Retinal pigment epithelial cell (primary cell): ENCODE measurements at regions not wholly inside any gene's neighbourhood (a gene's known extent, or its start where the extent isn't known, plus 50 kb on each side); places are given as distances from the start of the nearest gene placed in this dataset.

Experiments used
- DNase-seq: peaks from one replicate; pipeline ENCODE4 v3.0.0-alpha.2; 2010; ENCODE audit warnings: low read depth
- H3K4me3 ChIP-seq: 2 replicates; pipeline ENCODE4 v1.5.1; 2011; ENCODE audit warnings: mild to moderate bottlenecking, low read length, control low read depth, moderate library complexity
- TF ChIP-seq, protein P1 (sequence below): conservative IDR thresholded peaks from 2 replicates; pipeline ENCODE4 v1.5.1; 2011; ENCODE audit warnings: low read depth, low read length, control low read depth, inconsistent platforms

DNA sequence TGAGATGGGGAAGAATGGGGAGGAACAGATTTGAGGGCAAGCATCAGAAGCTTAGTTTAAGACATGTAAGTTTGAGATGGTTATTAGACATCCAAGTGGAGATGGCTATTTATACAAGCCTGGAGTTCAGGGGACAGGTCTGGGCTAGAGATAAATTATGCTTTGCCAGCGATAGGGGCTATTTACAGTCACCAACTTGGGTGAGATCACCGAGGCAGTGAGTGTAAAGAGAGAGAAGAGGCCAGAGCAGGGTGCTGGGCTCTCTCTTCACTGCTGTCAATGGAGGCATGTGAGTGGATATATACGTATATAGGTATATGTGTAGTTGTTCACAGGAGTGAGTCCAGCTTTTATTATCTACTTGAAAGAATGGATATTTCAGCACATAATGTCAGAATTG is 81.0 kb downstream of the QPCT start:
- TF ChIP-seq, protein P1, sequence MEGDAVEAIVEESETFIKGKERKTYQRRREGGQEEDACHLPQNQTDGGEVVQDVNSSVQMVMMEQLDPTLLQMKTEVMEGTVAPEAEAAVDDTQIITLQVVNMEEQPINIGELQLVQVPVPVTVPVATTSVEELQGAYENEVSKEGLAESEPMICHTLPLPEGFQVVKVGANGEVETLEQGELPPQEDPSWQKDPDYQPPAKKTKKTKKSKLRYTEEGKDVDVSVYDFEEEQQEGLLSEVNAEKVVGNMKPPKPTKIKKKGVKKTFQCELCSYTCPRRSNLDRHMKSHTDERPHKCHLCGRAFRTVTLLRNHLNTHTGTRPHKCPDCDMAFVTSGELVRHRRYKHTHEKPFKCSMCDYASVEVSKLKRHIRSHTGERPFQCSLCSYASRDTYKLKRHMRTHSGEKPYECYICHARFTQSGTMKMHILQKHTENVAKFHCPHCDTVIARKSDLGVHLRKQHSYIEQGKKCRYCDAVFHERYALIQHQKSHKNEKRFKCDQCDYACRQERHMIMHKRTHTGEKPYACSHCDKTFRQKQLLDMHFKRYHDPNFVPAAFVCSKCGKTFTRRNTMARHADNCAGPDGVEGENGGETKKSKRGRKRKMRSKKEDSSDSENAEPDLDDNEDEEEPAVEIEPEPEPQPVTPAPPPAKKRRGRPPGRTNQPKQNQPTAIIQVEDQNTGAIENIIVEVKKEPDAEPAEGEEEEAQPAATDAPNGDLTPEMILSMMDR = no peak
- H3K4me3 ChIP-seq = no peak overlapping the region
- DNase-seq = no peak

DNA sequence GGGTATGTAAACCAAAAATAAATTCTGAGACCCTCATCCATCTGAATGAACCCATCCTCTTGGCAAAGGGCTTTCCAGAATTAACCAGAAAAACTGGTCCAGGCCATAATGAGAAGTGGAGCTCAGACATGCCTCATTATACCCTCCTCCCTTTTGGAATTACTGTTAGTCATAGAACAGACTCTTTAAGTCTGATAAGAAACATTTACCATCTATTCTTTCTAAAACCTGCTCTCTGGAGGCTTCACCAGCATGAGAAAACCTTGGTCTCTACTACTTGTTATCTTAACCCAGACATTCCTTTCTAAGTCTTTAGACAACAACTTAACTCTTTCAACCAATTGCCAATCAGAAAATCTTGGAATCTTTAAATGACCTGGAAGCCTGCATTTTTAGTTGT is 82.8 kb downstream of the QPCT start:
- TF ChIP-seq, protein P1 = no peak
- no peak for DNase-seq

DNA sequence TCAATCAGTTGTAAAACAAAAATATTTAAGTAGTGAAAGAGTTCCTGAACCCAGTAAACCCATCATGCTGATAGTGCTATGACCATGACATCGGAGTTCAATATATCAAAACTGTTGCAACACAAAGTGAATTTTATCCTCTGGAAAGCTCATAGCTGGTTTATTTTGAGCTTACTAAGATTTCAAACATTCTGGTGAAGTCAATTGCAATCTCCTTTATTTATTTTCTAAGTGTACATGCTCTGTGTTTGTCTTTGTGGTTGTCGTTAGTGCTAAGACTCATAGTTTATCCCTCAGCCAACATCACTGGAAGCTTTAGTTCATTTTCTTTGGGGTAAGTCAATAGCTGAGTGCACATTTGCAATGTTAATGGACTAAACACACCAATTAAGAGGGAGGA is 91.9 kb downstream of the QPCT start:
- TF ChIP-seq, protein P1 = no peak
- no peak overlapping the region for H3K4me3 ChIP-seq
- no peak for DNase-seq

More for the DNA sequence above, 82.8 kb downstream of the QPCT start:
- H3K4me3 ChIP-seq = no peak overlapping the region

DNA sequence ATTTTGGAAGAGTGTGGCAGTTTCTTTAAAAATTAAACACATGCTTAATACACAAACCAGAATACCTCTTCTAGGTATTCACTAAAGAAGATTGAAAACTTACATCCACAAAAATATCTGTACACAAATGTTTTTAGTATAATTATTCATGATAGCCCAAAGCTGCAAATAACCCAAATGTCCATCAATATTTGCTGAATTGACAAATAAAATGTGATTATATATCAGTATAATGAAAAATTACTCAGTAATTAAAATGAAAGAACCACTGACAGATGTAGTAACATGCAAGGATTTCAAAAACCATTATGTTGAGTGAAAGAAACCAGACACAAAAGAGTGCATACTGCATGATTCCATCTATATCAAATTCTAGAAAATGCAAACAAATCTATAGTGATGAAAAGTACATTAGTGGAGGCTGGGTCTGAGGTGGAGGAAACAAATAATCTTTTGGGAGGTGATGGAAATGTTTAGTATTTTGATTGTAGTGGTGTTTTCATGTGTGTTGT is 94.8 kb downstream of the QPCT start:
- TF ChIP-seq, protein P1 = no peak
- DNase-seq = no peak
- no peak overlapping the region for H3K4me3 ChIP-seq

DNA sequence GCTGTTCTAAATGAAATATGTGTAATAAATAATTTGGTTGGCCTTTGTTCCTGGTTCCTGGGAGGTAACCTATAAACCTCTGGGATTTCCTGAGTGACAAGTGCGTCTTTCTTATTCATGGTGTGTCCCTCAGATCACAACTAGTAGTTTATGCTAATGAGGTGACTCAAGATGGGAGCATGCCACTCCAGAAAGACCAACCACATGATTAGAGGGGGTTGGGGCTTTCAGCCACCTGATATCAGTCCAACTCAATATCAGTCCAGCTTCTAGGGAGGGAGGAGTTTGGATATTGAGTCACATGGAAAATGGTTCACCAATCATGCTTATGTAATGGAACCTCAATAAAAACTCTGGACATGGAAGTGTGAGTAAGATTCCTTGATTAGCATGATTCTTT is 96.6 kb downstream of the QPCT start:
- no peak for DNase-seq
- TF ChIP-seq, protein P1 = no peak
- H3K4me3 ChIP-seq = no peak overlapping the region

DNA sequence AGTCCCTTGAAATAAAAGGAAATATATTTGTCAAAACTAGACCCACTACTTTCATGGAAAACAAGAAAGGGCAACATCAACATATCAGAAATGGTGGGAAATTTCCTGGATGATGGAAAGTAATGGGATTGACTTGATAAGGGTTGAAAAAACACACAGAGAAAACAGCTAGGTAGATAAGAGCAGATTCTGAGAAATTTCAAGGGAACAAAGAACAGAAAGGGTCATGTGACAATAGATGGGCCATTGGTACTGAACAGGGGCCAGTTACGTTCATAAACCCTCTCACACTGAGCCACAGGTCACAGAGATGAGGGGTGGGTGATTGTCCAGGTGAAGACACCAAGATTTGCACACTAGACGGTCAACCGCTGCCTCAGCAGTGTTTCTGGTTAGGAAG is 98.7 kb downstream of the QPCT start:
- TF ChIP-seq, protein P1 = no peak
- H3K4me3 ChIP-seq = no peak overlapping the region
- no peak for DNase-seq

DNA sequence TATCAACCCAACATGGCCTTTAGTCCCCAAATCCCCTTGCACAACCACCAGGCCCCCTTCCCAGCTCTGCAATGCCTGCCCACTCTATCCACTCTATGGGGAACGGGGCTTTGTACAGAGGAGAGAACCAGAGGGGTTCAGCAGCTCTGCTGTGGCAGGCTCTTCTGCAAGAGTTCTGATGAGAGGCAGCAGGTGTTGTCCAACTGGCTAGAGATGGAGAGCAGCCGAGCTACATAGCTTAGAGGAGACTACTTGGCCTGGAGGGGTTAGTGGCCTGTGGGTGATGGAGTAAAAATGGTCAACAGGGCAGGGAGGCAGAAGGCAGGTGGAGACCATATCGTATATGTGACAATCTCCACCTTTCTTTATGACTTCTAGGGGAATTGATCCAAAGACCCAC is 103.0 kb downstream of the QPCT start:
- DNase-seq = no peak
- no peak overlapping the region for H3K4me3 ChIP-seq
- TF ChIP-seq, protein P1 = no peak
